HEK293 (cell line): ENCODE measurements at regions not wholly inside any gene's neighbourhood (a gene's known extent, or its start where the extent isn't known, plus 50 kb on each side); places are given as distances from the start of the nearest gene placed in this dataset.

Experiments used
- CTCF ChIA-PET: fragments of 350-600 bp; formaldehyde crosslinking; extraction: SDS; loops from one replicate; lab custom pipeline; 2021; ENCODE audit warnings: antibody characterized with exemption; lab: Yijun Ruan, JAX
- POLR2A ChIA-PET: fragments of 300-600 bp; formaldehyde crosslinking; extraction: SDS; loops from one replicate; lab custom pipeline; 2020; ENCODE audit warnings: antibody characterized with exemption, inconsistent platforms; lab: Yijun Ruan, JAX
- H3K27ac ChIP-seq: fragments of 200-500 bp; sonication (Bioruptor generic); 2 replicates; pipeline ENCODE4 v1.5.1; 2014; ENCODE audit warnings: low read depth, low read length, control low read depth, inconsistent platforms; ENCODE audit errors: extremely low read depth
- H3K36me3 ChIP-seq, 2 experiments: fragments of 200-500 bp in 1 of 2; sonication (Bioruptor generic) in 1 of 2; 1 replicate in 1 of 2; 2 replicates in 1 of 2; pipeline ENCODE4 v1.5.1; 2014 to 2017; ENCODE audit warnings: inconsistent platforms in 2 of 2, low read length in 2 of 2; ENCODE audit not compliant: control insufficient read depth in 2 of 2, insufficient read depth in 1 of 2
- H3K4me1 ChIP-seq: fragments of 200-500 bp; sonication (Bioruptor generic); 2 replicates; pipeline ENCODE4 v1.5.1; 2014; ENCODE audit warnings: mild to moderate bottlenecking, low read length, inconsistent platforms; ENCODE audit not compliant: control insufficient read depth, insufficient read depth
- H3K4me3 ChIP-seq: 2 replicates; pipeline ENCODE4 v1.5.1; 2011; ENCODE audit warnings: low read depth, mild to moderate bottlenecking, control low read depth, low read length, moderate library complexity
- H3K9me3 ChIP-seq: fragments of 200-500 bp; sonication (Bioruptor generic); 2 replicates; pipeline ENCODE4 v1.5.1; 2014; ENCODE audit warnings: low read depth, low read length, inconsistent platforms; ENCODE audit not compliant: control insufficient read depth, insufficient read depth
- KLF1 ChIP-seq: fragments of 450-650 bp; formaldehyde crosslinking; IDR thresholded peaks from 2 replicates; pipeline ENCODE4 v1.5.1; 2016; ENCODE audit warnings: missing biosample characterization, missing genetic modification characterization
- SCRT1 ChIP-seq: fragments of 450-650 bp; formaldehyde crosslinking; IDR thresholded peaks from 2 replicates; pipeline ENCODE4 v1.5.1; 2016; ENCODE audit warnings: missing biosample characterization, missing genetic modification characterization, borderline replicate concordance
- SCRT2 ChIP-seq: fragments of 450-650 bp; formaldehyde crosslinking; IDR thresholded peaks from 2 replicates; pipeline ENCODE4 v1.5.1; 2016; ENCODE audit warnings: missing biosample characterization, missing genetic modification characterization
- ZIC2 ChIP-seq: fragments of 450-650 bp; formaldehyde crosslinking; IDR thresholded peaks from 2 replicates; pipeline ENCODE4 v1.5.1; 2016; ENCODE audit warnings: missing biosample characterization, missing genetic modification characterization
- ZNF112 ChIP-seq: fragments of 450-650 bp; formaldehyde crosslinking; IDR thresholded peaks from 2 replicates; pipeline ENCODE4 v1.5.0; 2017; ENCODE audit warnings: missing biosample characterization, missing genetic modification characterization
- ZNF138 ChIP-seq: fragments of 450-650 bp; formaldehyde crosslinking; IDR thresholded peaks from 2 replicates; pipeline ENCODE4 v1.5.1; 2016; ENCODE audit warnings: missing biosample characterization, missing genetic modification characterization, borderline replicate concordance
- ZNF157 ChIP-seq: fragments of 450-650 bp; formaldehyde crosslinking; IDR thresholded peaks from 2 replicates; pipeline ENCODE4 v1.5.1; 2016; ENCODE audit warnings: missing biosample characterization, missing genetic modification characterization
- ZNF174 ChIP-seq: fragments of 450-650 bp; formaldehyde crosslinking; IDR thresholded peaks from 2 replicates; pipeline ENCODE4 v1.5.0; 2017; ENCODE audit warnings: missing biosample characterization, mild to moderate bottlenecking, missing genetic modification characterization
- ZNF19 ChIP-seq: fragments of 450-650 bp; formaldehyde crosslinking; IDR thresholded peaks from 2 replicates; pipeline ENCODE4; 2016; ENCODE audit warnings: missing biosample characterization, missing genetic modification characterization, low read depth
- ZNF202 ChIP-seq: fragments of 450-650 bp; formaldehyde crosslinking; IDR thresholded peaks from 2 replicates; pipeline ENCODE4 v1.5.1; 2016; ENCODE audit warnings: missing biosample characterization, missing genetic modification characterization, borderline replicate concordance
- ZNF223 ChIP-seq: fragments of 450-650 bp; formaldehyde crosslinking; IDR thresholded peaks from 2 replicates; pipeline ENCODE4 v1.5.1; 2016; ENCODE audit warnings: missing biosample characterization, missing genetic modification characterization
- ZNF558 ChIP-seq: fragments of 450-650 bp; formaldehyde crosslinking; IDR thresholded peaks from 2 replicates; pipeline ENCODE4 v1.5.1; 2016; ENCODE audit warnings: missing biosample characterization, missing genetic modification characterization
- ZNF670 ChIP-seq: fragments of 450-650 bp; formaldehyde crosslinking; IDR thresholded peaks from 2 replicates; pipeline ENCODE4 v1.5.1; 2016; ENCODE audit warnings: missing biosample characterization, missing genetic modification characterization, low read depth
- TF ChIP-seq, protein P1 (sequence below): fragments of 450-650 bp; formaldehyde crosslinking; IDR thresholded peaks from 2 replicates; pipeline ENCODE4 v1.5.1; 2016; ENCODE audit warnings: missing biosample characterization, missing genetic modification characterization
- TF ChIP-seq, protein P2 (sequence below): fragments of 450-650 bp; formaldehyde crosslinking; IDR thresholded peaks from 2 replicates; pipeline ENCODE4 v1.5.1; 2017; ENCODE audit warnings: missing biosample characterization, missing genetic modification characterization
- TF ChIP-seq, protein P3 (sequence below): fragments of 450-650 bp; formaldehyde crosslinking; IDR thresholded peaks from 2 replicates; pipeline ENCODE4 v1.5.0; 2017; ENCODE audit warnings: missing biosample characterization, missing genetic modification characterization, borderline replicate concordance
- TF ChIP-seq, protein P4 (sequence below): fragments of 450-650 bp; formaldehyde crosslinking; IDR thresholded peaks from 2 replicates; pipeline ENCODE4 v1.5.1; 2016; ENCODE audit warnings: missing biosample characterization, missing genetic modification characterization
- TF ChIP-seq, protein P5 (sequence below): fragments of 450-650 bp; formaldehyde crosslinking; IDR thresholded peaks from 2 replicates; pipeline ENCODE4 v1.5.1; 2017; ENCODE audit warnings: missing biosample characterization, missing genetic modification characterization
- TF ChIP-seq, protein P6 (sequence below): fragments of 450-650 bp; formaldehyde crosslinking; IDR thresholded peaks from 2 replicates; pipeline ENCODE4 v1.5.1; 2016; ENCODE audit warnings: missing biosample characterization, missing genetic modification characterization
- TF ChIP-seq, protein P7 (sequence below): fragments of 450-650 bp; formaldehyde crosslinking; IDR thresholded peaks from 2 replicates; pipeline ENCODE4 v1.5.1; 2016; ENCODE audit warnings: missing biosample characterization, missing genetic modification characterization

DNA sequence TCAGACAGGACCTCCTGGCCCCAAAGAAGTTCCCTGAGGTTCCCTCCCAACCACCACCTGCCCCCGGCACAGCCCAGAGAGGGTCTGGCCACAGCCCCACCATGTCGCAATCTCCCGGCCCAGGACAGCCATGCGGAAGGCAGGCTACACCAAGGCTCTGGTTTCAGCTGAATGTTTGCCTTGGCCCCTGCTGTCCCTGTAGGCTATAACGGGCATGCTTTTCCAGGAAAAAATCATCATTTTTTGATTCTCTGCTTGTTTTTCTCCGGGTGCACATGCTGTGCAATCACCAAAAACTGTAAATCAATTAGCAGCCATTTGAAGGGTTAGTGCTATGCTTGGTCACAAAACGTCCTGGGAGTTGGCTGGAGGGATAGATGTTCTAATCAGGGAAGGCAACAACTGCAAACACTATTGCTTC is 142.7 kb upstream of the IGF1R start:
- no peak overlapping the region for H3K4me3 ChIP-seq
- TF ChIP-seq, protein P1, sequence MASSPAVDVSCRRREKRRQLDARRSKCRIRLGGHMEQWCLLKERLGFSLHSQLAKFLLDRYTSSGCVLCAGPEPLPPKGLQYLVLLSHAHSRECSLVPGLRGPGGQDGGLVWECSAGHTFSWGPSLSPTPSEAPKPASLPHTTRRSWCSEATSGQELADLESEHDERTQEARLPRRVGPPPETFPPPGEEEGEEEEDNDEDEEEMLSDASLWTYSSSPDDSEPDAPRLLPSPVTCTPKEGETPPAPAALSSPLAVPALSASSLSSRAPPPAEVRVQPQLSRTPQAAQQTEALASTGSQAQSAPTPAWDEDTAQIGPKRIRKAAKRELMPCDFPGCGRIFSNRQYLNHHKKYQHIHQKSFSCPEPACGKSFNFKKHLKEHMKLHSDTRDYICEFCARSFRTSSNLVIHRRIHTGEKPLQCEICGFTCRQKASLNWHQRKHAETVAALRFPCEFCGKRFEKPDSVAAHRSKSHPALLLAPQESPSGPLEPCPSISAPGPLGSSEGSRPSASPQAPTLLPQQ (tag by site-specific recombination), result no peak
- TF ChIP-seq, protein P2, sequence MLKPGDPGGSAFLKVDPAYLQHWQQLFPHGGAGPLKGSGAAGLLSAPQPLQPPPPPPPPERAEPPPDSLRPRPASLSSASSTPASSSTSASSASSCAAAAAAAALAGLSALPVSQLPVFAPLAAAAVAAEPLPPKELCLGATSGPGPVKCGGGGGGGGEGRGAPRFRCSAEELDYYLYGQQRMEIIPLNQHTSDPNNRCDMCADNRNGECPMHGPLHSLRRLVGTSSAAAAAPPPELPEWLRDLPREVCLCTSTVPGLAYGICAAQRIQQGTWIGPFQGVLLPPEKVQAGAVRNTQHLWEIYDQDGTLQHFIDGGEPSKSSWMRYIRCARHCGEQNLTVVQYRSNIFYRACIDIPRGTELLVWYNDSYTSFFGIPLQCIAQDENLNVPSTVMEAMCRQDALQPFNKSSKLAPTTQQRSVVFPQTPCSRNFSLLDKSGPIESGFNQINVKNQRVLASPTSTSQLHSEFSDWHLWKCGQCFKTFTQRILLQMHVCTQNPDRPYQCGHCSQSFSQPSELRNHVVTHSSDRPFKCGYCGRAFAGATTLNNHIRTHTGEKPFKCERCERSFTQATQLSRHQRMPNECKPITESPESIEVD (tag by site-specific recombination), result peak; percentile 56
- TF ChIP-seq, protein P3, sequence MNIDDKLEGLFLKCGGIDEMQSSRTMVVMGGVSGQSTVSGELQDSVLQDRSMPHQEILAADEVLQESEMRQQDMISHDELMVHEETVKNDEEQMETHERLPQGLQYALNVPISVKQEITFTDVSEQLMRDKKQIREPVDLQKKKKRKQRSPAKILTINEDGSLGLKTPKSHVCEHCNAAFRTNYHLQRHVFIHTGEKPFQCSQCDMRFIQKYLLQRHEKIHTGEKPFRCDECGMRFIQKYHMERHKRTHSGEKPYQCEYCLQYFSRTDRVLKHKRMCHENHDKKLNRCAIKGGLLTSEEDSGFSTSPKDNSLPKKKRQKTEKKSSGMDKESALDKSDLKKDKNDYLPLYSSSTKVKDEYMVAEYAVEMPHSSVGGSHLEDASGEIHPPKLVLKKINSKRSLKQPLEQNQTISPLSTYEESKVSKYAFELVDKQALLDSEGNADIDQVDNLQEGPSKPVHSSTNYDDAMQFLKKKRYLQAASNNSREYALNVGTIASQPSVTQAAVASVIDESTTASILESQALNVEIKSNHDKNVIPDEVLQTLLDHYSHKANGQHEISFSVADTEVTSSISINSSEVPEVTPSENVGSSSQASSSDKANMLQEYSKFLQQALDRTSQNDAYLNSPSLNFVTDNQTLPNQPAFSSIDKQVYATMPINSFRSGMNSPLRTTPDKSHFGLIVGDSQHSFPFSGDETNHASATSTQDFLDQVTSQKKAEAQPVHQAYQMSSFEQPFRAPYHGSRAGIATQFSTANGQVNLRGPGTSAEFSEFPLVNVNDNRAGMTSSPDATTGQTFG, result no peak
- TF ChIP-seq SCRT2 (tag by site-specific recombination) (no peak), ZNF202 (tag by site-specific recombination) (no peak), ZNF670 (tag by site-specific recombination) (no peak), ZIC2 (peak; percentile 61), ZNF558 (tag by site-specific recombination) (no peak), ZNF19 (tag by site-specific recombination) (no peak), ZNF174 (tag by site-specific recombination) (no peak)
- TF ChIP-seq, protein P4, sequence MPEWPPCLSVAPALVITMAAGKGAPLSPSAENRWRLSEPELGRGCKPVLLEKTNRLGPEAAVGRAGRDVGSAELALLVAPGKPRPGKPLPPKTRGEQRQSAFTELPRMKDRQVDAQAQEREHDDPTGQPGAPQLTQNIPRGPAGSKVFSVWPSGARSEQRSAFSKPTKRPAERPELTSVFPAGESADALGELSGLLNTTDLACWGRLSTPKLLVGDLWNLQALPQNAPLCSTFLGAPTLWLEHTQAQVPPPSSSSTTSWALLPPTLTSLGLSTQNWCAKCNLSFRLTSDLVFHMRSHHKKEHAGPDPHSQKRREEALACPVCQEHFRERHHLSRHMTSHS (tag by site-specific recombination), result 0 out of 2 replicates have a peak, but pooled peaks have one; percentile 39
- H3K9me3 ChIP-seq, result no peaks in the 10 kb centered on the region
- H3K4me1 ChIP-seq, result no peaks in the 10 kb centered on the region
- H3K36me3 ChIP-seq, result no peaks in the 10 kb centered on the region
- CTCF ChIA-PET, result interaction anchor here (0.8 to 2.8 kb wide), 2 partner anchors 14 to 267 kb away, joined by 3 to 11 read pairs; no protein-coding TSS in a partner anchor
- POLR2A ChIA-PET, result no interaction called here
- no peak overlapping the region for H3K27ac ChIP-seq

DNA sequence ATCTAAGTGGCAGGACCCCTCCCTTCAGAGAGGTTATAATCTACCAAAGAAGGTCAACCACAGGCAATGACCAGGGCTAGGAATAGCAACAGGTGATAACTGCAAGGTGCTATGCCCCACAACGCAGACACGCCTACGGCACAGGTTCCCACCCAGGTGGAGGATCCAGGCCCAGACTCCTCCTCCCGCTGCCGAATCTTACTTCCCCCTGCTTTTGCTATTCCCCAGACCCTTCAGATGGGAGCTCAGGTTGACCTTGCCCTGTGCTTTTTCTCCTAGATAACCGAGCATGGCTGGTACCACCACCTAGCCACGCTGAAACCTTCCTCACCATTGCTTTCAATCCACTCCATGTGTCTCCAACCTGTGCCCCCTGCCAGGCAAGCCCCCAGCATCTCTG is 142.2 kb upstream of the IGF1R start:
- ChIA-PET CTCF (interaction anchor here (2.8 kb wide), 1 partner anchor 13 kb away, joined by 11 read pairs; no protein-coding TSS in a partner anchor), POLR2A (no interaction called here)
- Histone ChIP-seq H3K27ac (no peak overlapping the region), H3K4me3 (no peak overlapping the region), H3K4me1 (no peaks in the 10 kb centered on the region), H3K36me3 (no peaks in the 10 kb centered on the region), H3K9me3 (no peaks in the 10 kb centered on the region)
- TF ChIP-seq SCRT1 (tag by site-specific recombination) (peak; percentile 79; the same call in 1 of the 2 replicates), ZNF223 (tag by site-specific recombination) (no peak), SCRT2 (tag by site-specific recombination) (peak; percentile 91), KLF1 (no peak), ZNF112 (tag by site-specific recombination) (no peak), ZNF157 (tag by site-specific recombination) (no peak), ZNF558 (tag by site-specific recombination) (no peak), ZNF138 (tag by site-specific recombination) (no peak)
- TF ChIP-seq, protein P5, sequence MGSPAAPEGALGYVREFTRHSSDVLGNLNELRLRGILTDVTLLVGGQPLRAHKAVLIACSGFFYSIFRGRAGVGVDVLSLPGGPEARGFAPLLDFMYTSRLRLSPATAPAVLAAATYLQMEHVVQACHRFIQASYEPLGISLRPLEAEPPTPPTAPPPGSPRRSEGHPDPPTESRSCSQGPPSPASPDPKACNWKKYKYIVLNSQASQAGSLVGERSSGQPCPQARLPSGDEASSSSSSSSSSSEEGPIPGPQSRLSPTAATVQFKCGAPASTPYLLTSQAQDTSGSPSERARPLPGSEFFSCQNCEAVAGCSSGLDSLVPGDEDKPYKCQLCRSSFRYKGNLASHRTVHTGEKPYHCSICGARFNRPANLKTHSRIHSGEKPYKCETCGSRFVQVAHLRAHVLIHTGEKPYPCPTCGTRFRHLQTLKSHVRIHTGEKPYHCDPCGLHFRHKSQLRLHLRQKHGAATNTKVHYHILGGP (tag by site-specific recombination), result no peak
- TF ChIP-seq, protein P6, sequence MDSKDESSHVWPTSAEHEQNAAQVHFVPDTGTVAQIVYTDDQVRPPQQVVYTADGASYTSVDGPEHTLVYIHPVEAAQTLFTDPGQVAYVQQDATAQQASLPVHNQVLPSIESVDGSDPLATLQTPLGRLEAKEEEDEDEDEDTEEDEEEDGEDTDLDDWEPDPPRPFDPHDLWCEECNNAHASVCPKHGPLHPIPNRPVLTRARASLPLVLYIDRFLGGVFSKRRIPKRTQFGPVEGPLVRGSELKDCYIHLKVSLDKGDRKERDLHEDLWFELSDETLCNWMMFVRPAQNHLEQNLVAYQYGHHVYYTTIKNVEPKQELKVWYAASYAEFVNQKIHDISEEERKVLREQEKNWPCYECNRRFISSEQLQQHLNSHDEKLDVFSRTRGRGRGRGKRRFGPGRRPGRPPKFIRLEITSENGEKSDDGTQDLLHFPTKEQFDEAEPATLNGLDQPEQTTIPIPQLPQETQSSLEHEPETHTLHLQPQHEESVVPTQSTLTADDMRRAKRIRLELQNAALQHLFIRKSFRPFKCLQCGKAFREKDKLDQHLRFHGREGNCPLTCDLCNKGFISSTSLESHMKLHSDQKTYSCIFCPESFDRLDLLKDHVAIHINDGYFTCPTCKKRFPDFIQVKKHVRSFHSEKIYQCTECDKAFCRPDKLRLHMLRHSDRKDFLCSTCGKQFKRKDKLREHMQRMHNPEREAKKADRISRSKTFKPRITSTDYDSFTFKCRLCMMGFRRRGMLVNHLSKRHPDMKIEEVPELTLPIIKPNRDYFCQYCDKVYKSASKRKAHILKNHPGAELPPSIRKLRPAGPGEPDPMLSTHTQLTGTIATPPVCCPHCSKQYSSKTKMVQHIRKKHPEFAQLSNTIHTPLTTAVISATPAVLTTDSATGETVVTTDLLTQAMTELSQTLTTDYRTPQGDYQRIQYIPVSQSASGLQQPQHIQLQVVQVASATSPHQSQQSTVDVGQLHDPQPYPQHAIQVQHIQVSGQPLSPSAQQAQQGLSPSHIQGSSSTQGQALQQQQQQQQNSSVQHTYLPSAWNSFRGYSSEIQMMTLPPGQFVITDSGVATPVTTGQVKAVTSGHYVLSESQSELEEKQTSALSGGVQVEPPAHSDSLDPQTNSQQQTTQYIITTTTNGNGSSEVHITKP (tag by site-specific recombination), result no peak
- TF ChIP-seq, protein P7, sequence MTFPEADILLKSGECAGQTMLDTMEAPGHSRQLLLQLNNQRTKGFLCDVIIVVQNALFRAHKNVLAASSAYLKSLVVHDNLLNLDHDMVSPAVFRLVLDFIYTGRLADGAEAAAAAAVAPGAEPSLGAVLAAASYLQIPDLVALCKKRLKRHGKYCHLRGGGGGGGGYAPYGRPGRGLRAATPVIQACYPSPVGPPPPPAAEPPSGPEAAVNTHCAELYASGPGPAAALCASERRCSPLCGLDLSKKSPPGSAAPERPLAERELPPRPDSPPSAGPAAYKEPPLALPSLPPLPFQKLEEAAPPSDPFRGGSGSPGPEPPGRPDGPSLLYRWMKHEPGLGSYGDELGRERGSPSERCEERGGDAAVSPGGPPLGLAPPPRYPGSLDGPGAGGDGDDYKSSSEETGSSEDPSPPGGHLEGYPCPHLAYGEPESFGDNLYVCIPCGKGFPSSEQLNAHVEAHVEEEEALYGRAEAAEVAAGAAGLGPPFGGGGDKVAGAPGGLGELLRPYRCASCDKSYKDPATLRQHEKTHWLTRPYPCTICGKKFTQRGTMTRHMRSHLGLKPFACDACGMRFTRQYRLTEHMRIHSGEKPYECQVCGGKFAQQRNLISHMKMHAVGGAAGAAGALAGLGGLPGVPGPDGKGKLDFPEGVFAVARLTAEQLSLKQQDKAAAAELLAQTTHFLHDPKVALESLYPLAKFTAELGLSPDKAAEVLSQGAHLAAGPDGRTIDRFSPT (tag by site-specific recombination), result no peak
